Testis (tissue), 2 donors: ENCODE measurements at regions not wholly inside any gene's neighbourhood (a gene's known extent, or its start where the extent isn't known, plus 50 kb on each side); places are given as distances from the start of the nearest gene placed in this dataset.

Experiments
- CTCF ChIP-seq, 3 experiments: fragments of 450-650 bp in 2 of 3; fragments of 200-600 bp in 1 of 3; sonication (generic) in 1 of 3; IDR thresholded peaks; one replicate each; pipeline ENCODE4 v1.5.1; 2016 to 2019; ENCODE audit warnings: antibody characterized with exemption in 3 of 3, mild to moderate bottlenecking in 2 of 3, moderate library complexity in 1 of 3
- POLR2A ChIP-seq: fragments of 450-650 bp; IDR thresholded peaks from one replicate; pipeline ENCODE4 v1.6.1; 2017; ENCODE audit warnings: antibody characterized with exemption, mild to moderate bottlenecking, moderate library complexity

- TF ChIP-seq CTCF (IDR thresholded peaks at IDR 0.05) = no peak
- TF ChIP-seq POLR2A = no peak
Measured at GRCh38 chr3:194262176-194262924, 88.8 kb downstream of the CPN2 start.
